Colonic mucosa (tissue), 4 donors: ENCODE measurements at regions not wholly inside any gene's neighbourhood (a gene's known extent, or its start where the extent isn't known, plus 50 kb on each side); places are given as distances from the start of the nearest gene placed in this dataset.

Source experiments
- DNase-seq: peaks from one replicate; pipeline ENCODE4 v3.0.0-alpha.2; 2020
- H3K27ac ChIP-seq: fragments of 200-600 bp; one replicate; pipeline ENCODE4 v1.8.0; 2021
- H3K27me3 ChIP-seq: fragments of 200-600 bp; one replicate; pipeline ENCODE4 v1.8.0; 2021
- H3K36me3 ChIP-seq: fragments of 200-600 bp; one replicate; pipeline ENCODE4 v1.8.0; 2021
- H3K4me1 ChIP-seq: fragments of 200-600 bp; one replicate; pipeline ENCODE4 v1.8.0; 2021; ENCODE audit warnings: mild to moderate bottlenecking
- H3K4me3 ChIP-seq: fragments of 200-600 bp; one replicate; pipeline ENCODE4 v1.8.0; 2021
- H3K9ac ChIP-seq, 2 donors: one replicate each; pipeline ENCODE4 v1.7.0; 2013; ENCODE audit warnings: control low read depth in 2 of 2, low read depth in 2 of 2, low read length in 2 of 2
- H3K9me3 ChIP-seq: fragments of 200-600 bp; one replicate; pipeline ENCODE4 v1.8.0; 2021
- intact Hi-C: fragments of 100-400 bp; cut with DNase I; formaldehyde crosslinking; loops from one replicate; pipeline ENCODE4 v1.14.1; 2022
- TF ChIP-seq, protein P1 (sequence below): fragments of 200-600 bp; IDR thresholded peaks from one replicate; pipeline ENCODE4 v1.8.0; 2022; ENCODE audit warnings: antibody characterized with exemption, mild to moderate bottlenecking
- donor health status: healthy.
- donor health status: DM: no; HTN: no; CAD: no.
- donor health status: DM: no; HTN: no; CAD: no.

GRCh38 chr6:6882592-6882991 lies 225.2 kb upstream of the RREB1 start:
- TF ChIP-seq, protein P1, sequence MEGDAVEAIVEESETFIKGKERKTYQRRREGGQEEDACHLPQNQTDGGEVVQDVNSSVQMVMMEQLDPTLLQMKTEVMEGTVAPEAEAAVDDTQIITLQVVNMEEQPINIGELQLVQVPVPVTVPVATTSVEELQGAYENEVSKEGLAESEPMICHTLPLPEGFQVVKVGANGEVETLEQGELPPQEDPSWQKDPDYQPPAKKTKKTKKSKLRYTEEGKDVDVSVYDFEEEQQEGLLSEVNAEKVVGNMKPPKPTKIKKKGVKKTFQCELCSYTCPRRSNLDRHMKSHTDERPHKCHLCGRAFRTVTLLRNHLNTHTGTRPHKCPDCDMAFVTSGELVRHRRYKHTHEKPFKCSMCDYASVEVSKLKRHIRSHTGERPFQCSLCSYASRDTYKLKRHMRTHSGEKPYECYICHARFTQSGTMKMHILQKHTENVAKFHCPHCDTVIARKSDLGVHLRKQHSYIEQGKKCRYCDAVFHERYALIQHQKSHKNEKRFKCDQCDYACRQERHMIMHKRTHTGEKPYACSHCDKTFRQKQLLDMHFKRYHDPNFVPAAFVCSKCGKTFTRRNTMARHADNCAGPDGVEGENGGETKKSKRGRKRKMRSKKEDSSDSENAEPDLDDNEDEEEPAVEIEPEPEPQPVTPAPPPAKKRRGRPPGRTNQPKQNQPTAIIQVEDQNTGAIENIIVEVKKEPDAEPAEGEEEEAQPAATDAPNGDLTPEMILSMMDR = no peak
- H3K27me3 ChIP-seq = no peaks in the 10 kb centered on the region
- no peaks in the 10 kb centered on the region for H3K9me3 ChIP-seq
- H3K27ac ChIP-seq = peak overlapping the region; percentile 1
- H3K36me3 ChIP-seq = no peaks in the 10 kb centered on the region
- no peaks in the 10 kb centered on the region for H3K4me1 ChIP-seq
- no peak for DNase-seq
- intact Hi-C loops = no loop called here
- no peak overlapping the region for H3K4me3 ChIP-seq
- no peak overlapping the region for H3K9ac ChIP-seq

GRCh38 chr6:6883011-6883410 lies 224.8 kb upstream of the RREB1 start:
- Histone ChIP-seq H3K27me3 (no peaks in the 10 kb centered on the region), H3K36me3 (no peaks in the 10 kb centered on the region), H3K27ac (peak overlapping the region; percentile 1), H3K4me1 (no peaks in the 10 kb centered on the region), H3K9ac (no peak overlapping the region), H3K4me3 (no peak overlapping the region), H3K9me3 (no peaks in the 10 kb centered on the region)
- DNase-seq = peak; percentile 63
- TF ChIP-seq, protein P1 = no peak
- intact Hi-C loops = no loop called here

GRCh38 chr6:6884193-6884627 lies 223.6 kb upstream of the RREB1 start:
- intact Hi-C loops = no loop called here
- no peak for DNase-seq
- H3K4me3 ChIP-seq = no peak overlapping the region
- no peaks in the 10 kb centered on the region for H3K36me3 ChIP-seq
- no peaks in the 10 kb centered on the region for H3K4me1 ChIP-seq
- H3K27ac ChIP-seq = no peak overlapping the region
- TF ChIP-seq, protein P1 = no peak
- no peaks in the 10 kb centered on the region for H3K27me3 ChIP-seq
- no peak overlapping the region for H3K9ac ChIP-seq
- H3K9me3 ChIP-seq = no peaks in the 10 kb centered on the region

DNA sequence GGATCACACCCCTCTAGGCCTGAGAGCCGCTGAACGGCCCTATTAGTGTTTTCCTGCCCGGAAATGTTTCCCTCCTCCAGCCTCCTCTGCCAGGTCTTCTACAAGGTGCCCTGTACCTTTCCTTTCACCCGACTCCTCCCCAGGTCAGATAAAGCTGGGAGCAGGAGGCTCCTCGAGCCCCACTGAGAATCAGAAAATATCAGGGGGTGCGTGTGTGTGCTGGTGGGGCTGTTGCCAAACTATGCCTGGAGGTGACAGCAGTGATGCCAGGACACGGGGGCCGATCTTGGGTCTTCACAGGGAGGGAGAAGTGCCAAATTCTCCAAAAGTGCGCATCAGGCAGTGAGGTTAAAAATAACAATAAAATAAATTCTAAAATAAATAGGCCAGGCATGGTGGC lies 222.8 kb upstream of the RREB1 start:
- Histone ChIP-seq H3K9ac (no peak overlapping the region), H3K4me1 (no peaks in the 10 kb centered on the region), H3K4me3 (no peak overlapping the region), H3K27ac (no peak overlapping the region), H3K27me3 (no peaks in the 10 kb centered on the region), H3K9me3 (no peaks in the 10 kb centered on the region), H3K36me3 (no peaks in the 10 kb centered on the region)
- DNase-seq = no peak
- intact Hi-C loops = no loop called here
- TF ChIP-seq, protein P1 = no peak

DNA sequence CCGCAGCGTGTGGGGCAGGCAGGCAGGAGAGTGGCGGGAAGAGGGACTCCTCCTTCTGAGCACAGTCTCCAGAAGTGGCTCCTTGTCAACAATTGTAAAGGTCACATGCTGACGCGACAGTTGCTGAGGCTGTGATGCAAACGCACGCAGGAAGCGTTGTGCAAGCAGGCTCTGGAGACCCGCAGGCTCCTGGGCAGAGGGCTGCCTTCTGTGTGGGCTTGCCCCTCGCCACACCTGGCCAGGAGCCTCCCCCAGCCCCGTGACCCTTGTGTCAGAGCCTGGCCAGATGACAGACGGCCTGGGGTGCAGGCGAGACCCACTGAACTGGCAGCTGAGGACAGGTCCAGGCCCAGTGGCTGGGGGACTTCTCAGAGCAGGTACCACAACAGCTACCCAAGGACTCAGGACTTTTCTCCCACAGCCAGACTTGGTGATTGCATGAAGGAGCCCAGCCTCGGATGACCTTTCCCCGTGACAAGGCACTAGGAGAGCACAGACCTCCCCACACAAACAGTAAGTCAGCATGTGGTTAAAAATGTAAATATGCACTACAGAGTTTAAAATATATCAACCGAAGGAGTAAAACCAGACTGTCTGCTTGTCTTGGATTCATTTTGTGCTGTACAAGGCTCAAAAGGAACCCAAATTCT lies 222.1 kb upstream of the RREB1 start:
- Histone ChIP-seq H3K27ac (no peak overlapping the region), H3K27me3 (no peaks in the 10 kb centered on the region), H3K9me3 (no peaks in the 10 kb centered on the region), H3K4me3 (no peak overlapping the region), H3K9ac (peak overlapping the region in 1 of 2 donors; percentile 14), H3K4me1 (peaks cover 4% of the 10 kb centered on the region), H3K36me3 (no peaks in the 10 kb centered on the region)
- intact Hi-C loops = no loop called here
- no peak for DNase-seq
- TF ChIP-seq, protein P1 = no peak
